Suppressor macrophage treated with lipopolysaccharide for 4 hours (primary cell): ENCODE measurements at regions not wholly inside any gene's neighbourhood (a gene's known extent, or its start where the extent isn't known, plus 50 kb on each side); places are given as distances from the start of the nearest gene placed in this dataset.
"Not testable (repeated sequence)": the region's sequence is repeated elsewhere in the genome, so short reads cannot be mapped to it uniquely, and the experiment has no call there.

Experiments
- DNase-seq: peaks from one replicate; pipeline ENCODE4 v3.0.0-alpha.2; 2020

DNA sequence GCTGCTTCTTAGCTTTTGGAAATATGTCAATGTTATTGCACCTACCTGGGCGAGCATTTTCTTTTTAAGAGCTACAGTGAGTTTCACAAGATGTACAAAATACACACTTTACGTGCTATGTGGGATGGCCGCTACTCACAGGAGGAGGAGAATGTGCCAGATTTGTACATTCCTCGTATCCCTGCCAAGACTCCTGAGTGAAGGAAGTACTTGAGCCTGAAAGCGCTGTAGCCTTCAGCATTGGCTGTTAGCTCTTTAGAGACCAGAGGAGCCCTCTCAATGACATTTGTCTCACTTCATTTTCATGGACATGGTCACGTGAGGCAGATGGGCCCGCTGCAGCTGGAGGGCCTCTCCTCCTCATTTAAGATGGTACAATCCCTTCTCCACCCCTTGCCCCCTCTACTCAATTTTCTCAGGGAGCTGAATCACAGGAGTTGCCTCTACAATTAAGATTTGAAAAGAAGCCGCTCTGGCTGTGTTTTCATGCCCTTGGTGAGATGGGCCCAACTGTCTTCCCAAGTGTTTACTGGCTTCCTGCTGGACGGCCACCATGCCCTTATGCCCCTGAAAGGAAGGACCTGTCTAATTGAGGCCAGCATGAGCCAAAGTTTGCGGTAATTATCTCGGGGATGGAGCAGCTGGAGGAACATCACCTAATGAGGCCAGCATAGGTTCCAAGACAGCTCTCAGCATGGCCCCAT is 442.6 kb downstream of the PRDM2 start:
- DNase-seq: no peak

DNA sequence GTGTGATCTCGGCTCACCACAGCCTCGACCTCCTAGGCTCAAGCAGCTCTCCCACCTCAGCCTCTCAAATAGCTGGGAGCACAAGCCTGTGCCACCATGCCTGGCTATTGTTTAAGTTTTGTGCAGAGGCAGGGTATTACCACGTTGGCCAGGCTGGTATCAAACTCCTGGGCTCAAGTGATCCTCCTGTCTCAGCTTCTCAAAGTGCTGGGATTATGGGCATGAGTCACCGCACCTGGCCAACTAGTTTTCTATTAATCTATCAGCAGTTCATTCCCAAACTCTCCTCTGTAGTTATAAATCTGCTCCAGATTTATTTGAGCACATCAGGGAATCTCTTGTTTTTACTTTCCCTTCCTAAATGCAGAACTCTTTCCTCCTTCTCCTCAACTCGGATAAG is 443.8 kb downstream of the PRDM2 start:
- DNase-seq: no peak

DNA sequence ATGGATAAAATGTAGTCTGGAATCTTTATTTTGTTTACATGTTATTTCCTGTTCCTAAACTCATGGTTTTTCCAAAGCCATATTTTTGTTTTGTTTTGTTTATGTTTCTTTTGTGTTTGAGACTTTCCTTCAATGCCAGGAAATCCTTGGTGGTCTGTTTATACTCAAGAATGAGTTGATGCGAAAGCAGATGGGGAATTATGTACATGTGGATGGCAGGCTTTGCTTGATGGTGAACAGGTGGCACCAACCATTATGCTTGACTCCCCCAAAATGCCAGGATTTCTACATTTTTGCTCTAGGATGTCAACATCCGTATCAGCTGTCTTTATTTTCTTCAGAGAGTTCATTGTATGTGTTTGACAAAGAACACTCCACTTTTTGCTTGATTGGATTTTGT is 448.5 kb downstream of the PRDM2 start:
- DNase-seq: no peak

DNA sequence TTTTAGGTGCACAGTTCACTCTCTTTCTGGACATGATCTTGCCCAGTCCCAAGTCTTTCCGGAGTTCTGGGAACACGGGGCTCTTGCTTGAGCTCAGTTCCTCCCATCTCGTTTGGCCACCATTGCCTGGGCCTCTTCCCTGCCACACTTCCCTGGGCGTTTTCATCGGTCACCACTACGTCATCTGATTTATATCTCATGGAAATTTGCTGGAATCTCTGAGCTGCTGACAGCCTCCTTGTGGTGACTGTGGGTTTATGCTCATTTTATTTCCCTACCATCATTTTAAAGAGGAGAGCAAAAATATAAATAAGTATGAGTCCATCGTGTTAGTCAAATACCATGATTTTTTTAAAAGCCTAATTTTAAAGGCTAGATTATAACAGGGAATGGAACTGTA is 449.1 kb upstream of the KAZN start:
- no peak for DNase-seq

DNA sequence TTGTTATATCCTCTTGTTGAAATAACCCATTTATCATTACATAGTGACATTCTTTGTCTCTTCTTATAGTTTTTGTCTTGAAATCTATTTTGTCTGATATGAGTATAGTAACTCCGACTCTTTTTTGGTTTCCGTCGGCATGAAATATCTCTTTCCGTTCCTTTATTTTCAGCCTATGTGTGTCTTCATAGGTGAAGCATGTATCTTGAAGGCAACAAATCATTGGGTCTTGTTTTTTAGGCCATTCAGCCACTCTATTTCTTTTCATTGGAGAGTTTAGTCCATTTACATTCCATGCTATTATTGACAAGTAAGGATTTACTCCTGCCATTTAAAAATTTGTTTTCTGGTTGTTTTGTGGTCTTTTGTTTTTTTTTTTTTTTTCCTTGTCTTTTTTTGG is 441.9 kb upstream of the KAZN start:
- DNase-seq: no peak

DNA sequence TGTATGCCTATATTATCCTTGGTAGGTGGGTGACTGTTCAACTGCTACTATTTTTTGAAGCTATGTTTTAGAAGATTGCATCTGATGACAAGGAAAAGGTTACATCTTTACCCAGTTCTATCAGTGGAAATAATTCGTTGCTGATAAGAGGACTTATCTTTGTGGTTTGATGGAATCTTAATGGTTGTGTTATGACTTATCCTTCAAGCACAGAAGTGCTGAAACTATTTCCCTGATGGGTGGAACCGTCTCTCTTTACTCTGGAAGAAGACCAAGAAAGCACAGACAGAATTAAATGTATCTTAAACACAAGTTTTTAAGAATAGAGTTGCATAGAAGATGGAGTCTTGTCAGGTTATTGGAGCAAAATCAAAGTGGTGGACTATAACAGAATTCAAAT is 437.7 kb upstream of the KAZN start:
- no peak for DNase-seq

DNA sequence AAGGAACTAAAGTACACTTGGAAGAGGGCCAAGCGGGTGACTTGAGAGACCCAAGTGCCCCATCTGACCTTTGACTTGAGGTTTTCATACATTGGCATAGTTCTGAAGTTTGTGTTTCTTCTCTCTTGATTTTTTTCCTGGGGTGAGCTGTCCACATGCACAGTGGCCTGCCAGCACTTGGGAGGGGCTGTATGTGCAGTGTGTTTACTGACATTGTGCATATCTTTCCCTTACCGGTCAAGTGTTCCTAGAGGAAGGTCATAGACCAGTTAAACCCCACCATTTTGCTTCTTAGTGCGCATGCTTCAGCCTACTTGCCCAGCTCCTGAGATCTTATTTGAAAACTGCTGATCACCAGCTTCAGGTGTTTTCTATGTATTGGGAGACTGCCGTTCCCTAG is 435.2 kb upstream of the KAZN start:
- no peak for DNase-seq

DNA sequence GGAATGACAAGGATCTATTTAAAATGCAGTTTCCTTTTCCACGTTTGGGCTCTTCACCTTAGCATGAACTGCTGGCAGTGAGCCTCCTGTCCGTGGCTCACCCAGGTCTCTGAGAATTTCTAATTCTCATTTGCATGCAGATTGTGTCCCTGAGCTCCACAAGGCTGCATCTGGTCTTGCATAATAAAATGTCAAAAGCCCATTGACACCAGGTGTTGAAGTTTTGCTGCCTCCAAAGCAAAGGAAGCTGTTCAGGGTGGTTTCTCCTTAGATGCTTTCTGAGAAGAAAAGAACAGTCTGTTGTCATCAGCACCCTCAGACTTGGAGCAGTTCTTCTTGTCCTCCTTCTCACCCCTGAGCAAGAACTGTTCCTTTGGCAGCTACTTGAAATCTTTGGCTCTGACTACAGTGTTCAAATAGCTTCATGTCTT is 433.1 kb upstream of the KAZN start:
- DNase-seq: no peak

DNA sequence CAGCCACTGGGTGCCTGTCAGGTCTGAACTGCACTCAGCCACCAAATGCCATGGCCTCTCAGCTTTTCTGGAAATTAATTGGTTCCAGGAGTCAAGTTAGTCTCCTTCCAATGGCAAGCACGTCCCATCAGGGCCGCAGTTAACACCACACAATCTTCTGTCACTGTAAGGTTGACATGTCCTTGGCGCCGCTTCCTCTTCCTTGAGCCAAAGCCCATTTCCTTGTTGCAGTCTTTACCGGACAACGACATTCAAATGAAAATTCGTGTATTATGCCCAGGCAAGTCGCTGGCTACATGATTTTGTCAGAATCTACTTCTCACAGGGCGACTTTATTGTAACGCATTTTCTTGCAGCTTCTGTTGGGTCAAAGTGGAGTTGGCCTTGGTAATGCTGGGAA is 430.6 kb upstream of the KAZN start:
- DNase-seq: no peak

DNA sequence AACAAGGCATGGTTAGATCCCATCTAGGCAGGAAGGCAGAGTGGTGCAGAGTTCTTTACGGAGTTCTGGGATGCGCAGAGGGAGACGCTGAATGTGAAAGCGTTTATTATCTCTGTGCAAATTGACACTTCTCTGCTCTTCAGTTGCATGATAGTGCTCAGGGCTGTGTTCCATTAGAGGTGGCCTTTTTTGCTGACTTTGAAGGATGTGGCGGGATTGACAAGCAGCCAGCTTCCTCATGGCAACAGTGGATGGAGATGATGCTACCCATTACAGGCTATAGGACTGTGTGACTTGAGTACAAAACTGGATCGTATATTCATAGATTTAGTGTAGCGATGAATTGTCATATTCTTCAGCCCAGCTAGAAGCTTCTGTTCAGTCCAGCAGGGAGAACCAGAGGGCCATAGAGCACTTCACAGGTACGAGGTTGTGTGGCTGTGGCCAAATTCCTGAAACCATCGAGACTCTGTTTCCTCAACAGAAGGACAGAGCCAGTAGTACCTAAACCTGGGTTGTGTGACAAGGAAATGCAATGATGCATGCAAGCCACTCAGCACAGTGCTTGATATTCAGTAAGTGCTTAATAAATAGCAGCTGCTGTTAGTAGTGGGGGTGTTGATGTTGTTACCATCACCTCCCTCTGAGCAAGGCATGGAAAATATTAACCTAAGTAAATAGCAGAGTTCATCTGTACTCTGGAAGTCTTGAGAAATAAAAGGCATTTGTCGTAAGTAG is 430.0 kb upstream of the KAZN start:
- no peak for DNase-seq

DNA sequence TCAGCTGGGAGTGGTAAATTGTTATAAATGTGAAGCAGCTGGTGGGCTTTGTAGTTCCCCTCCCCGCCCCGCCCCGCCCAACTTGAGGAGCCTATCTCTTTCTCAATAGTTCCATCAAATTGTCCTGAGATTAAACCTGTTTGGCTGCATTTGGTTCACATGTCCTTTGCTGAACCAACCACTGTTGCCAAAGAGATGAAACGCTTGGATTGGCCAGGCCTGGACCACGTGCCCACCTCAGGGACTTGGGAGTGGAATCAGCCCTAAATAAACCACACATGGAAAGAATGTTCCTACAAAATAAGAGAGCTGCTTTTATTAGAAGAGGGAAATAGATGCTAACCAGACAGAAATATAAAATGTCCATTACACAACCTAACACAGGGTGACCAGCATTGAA is 424.9 kb upstream of the KAZN start:
- DNase-seq: no peak

DNA sequence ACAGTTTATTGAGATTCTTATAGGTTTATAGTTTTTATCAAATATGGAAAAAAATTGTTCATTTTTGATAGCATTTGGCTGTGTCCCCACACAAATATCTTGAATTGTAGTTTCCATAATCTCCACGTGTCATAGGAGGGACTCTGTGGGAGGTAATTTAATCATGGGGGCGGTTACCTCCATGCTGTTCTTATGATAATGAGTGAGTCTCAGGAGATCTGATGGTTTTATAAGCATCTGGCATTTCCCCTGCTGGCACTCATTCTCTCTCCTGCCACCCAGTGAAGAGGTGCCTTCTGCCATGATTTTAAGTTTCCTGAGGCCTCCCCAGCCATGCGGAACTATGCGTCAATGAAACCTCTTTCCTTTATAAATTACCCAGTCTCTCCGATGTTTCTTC is 420.6 kb upstream of the KAZN start:
- DNase-seq: not testable (repeated sequence)

DNA sequence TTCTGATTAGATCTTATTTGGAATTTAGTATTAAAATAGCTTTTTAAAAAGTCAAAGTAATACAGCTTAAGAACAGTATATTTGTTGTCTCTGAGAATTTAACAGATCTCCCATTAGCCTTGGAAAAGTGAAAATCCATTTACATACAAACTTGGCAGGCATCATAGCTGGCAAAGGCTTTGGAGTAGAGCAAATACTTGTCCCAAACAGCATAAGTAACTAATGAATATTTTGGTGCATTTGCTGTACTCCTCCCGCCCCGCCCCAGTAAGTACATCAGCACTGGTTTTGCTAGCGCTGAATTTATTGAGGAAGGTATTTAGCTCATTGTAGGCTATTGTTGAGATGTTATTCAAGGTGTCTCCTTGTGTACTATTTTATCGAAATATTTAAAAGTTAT is 417.7 kb upstream of the KAZN start:
- no peak for DNase-seq

DNA sequence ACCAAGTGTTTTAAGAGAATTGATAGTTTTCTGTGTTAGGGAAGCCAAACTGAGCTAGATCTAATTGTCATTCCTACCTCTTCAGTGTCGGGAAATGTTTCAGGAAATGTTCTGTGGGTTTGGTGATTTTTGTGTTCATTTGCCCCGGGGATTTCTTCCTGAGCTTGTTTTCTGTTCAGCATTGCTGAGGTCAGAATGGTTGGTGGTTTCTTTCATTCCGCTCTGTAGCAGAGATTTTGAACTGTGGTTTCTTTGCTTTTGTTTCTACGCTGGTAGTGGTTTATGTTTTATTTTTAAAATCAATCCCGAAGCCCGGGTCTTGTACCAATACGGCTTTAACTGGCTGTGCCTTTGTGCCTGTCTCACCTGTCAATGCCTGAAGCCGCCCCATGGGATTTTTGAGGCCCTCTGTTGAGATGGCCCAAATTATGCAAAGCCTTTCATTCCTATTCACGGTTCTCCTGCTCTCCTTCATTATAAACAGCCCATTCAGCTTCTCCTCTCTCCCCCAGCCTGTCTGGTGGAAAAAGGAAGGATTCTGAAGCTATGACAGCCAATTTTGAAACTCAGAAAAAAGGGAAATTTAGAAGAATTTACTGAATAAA is 417.2 kb upstream of the KAZN start:
- no peak for DNase-seq

DNA sequence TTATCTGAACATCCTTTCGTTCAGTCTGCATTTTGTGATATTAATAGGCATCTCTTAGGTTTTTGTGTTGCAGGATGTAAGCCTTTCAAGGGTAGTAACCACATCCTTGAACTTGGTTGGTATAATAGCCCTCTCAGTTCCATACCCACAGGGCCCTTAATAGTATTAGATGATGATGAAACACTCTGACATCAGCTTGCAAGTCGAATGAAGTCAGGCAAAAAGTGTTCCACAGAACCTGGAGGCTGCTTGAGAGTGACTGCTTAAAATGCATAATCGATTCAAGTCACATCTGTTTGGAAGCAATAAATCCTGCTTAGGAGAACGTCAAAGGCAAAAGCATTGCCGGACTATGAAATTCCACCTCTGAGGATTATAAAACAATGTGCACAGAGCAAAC is 415.6 kb upstream of the KAZN start:
- DNase-seq: no peak

DNA sequence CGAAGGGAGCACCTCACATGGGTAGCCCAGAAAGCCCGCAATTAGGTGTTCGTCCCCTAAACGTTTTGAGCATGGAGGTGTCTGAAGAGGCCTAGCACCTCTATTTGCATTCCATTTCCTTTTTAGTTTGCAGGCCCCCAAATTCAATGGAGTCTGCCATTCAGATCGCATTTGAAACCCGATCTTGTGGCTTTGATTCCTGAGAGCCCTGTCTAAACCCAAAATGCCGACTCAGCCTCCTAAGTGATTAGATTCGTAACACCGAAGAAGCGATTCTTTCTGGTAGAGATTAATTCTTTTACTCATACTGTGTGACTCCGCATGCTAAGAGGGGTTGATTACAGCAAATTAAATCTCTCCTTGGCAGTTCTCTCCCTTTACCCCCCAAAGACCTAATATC is 415.2 kb upstream of the KAZN start:
- no peak for DNase-seq

DNA sequence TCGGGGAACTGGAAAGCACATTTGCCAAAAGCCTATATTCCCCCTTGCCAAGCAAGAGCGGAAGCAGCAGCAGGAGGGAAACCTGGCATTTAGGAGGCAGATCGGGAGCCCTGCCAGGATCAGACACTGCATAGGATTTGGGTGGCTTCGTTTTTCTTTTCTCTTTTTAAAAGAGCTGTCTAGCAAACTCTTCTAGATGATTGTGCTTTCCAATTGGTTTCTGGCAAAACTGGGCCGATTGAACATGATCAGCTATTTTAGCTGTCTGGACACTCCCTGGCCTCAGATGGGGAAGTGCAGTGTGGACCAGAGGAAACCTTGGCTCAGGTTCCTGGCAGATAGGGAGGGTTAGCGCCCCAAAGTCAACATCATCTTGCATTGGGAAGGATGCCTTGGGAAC is 414.0 kb upstream of the KAZN start:
- no peak for DNase-seq

DNA sequence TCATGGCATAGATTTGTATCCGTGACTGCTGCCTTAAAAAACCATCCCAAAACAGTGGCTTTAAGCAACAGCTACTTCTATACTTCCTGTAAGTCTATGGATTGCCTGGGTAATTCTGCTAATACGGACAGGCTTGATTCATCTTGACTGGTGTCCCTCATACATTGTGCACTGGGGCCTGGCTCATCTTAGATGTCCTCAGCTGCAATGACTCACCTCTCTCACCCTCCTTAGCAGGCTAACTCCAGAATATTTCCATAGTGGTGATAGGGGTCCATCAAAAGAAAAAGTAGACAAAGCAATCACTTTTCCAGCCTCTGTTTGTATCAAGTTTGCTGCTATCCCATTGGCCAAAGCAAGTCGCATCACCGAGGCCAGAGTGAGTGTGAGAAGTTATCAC is 409.1 kb upstream of the KAZN start:
- no peak for DNase-seq

DNA sequence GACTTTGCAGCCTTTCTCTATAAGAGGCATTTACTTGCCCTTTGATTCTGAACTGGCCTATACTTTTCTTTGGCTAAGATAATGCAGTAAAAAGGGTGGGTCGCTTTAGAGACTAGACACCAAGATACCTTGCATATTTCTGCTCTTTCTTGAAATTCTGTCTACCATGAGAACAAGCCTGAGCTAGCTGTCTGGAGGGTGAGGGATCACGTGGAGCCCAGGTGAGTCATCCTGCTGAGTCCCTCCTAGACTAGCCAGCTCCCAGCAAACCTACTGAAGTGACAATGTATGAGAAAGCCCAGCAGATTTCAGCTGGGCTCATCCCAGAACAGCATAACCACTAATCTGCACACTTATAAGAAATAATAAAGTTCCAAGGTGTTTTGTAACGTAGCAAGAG is 408.0 kb upstream of the KAZN start:
- no peak for DNase-seq

DNA sequence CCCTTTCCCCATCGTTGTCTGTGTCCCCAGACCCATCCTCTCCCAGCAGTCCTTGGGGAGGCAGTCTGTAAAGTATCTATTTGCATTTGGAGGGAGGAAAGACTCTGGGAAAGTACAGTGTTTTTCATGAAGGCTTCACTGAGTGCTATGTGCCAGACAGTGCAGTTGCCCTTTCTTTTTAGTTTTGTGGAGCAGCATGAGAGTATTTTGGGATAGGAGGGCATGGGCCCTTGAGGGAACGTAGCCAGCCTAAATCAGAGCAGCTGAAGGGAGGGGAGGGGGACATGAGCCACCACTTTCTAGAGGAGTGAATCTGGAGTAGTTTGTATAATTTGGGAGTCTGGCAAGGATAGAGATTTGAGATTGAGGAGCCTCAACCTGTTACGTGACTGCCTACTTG is 404.0 kb upstream of the KAZN start:
- no peak for DNase-seq

DNA sequence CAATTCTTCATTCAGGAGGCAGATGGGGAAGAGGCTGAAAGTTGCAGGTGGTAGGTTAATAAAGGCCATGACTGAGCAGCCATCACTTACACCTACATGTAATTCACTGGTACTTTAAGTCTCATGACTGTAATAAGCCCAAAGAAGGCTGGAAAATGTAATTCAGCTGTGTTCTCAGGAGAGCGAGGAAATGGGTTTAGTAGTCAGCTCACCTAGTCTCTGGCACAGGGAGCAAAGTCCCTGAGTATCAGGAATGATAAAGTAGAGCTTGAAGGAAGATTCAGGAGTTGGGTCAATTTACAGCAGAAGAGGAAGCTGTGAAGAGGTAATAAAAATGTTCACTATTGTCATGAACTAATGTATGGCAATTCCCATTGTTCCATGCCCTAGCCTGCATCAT is 393.4 kb upstream of the KAZN start:
- no peak for DNase-seq

DNA sequence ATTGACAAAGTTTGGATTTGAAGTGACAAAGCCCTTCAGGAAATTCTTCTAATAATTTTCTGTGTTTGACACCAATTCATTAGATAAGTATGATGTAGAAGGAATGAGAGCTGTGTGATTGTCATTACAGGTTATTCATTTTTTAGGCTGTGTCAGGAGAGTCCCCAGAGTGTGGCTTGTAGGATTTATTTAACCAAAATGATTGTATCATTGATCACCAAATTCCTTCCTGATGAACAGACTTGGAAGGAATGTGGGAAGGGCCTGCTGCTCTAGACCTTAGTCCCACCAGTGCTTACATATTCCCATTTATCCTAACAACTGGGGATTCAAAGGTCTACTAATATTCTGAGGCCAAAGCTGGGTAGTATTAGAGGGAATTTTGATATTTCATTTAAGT is 383.3 kb upstream of the KAZN start:
- DNase-seq: no peak

DNA sequence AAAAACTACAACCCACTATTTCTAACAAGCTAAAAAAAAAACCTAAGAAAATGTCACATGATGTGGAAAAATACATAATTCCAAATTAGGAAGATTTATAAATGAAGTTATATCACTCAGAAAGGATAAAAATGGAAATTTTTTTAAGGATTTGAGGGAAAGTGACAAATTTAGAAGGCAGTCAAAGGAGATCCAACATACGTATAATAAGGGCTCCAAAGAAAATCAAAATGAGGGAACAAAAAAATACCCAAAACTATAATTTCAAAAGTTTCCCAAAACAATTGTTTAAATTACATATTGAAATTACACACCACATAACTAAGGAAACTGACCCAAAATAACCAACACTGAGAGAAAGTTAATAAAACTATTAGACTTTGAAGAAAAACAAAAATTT is 381.1 kb upstream of the KAZN start:
- DNase-seq: no peak

DNA sequence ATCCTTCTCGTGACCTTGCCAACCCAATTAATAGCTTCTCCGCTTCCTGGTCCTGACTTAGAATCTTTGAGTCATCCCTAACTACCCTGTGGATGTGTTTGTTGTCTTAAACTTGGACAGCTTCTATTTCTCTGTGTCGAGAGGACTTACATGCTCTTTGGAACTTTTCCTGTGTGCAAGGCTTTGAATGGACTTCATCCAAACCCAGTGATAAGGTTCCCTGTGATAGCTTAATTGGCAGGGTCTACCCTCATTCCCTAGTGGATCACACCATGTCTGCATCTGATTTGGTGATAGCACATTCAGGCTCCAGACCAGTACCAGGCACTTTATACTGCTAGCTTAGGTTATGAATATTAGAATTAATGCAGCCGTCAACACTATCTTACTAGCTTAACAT is 378.2 kb upstream of the KAZN start:
- DNase-seq: no peak

DNA sequence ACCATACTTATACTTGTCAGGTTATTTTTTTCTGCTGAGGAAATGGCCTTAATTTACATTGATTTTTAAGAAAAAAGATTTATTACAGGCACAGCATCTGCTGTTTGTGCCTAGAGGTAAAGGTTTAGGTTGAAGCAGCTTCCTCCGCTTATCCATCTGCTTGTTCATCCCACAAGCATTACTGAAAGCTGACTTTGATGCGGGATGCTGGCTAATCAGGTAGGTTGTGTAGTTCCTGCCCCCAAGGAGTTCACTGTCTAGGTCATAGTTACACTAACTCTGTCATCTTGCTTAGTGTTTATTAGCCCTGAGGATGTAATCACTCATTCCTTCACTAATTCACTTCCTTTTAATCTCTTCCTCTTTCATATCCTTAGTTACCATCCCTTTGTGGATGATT is 377.7 kb upstream of the KAZN start:
- no peak for DNase-seq
